VCaP (cell line): ENCODE measurements at regions not wholly inside any gene's neighbourhood (a gene's known extent, or its start where the extent isn't known, plus 50 kb on each side); places are given as distances from the start of the nearest gene placed in this dataset.
"Not testable (repeated sequence)": the region's sequence is repeated elsewhere in the genome, so short reads cannot be mapped to it uniquely, and the experiment has no call there.

Source experiments
- H3K27ac ChIP-seq: fragments of 450-650 bp; 2 replicates; pipeline ENCODE4 v1.5.1; 2017
- TF ChIP-seq, protein P1 (sequence below): fragments of 450-650 bp; conservative IDR thresholded peaks from 2 replicates; pipeline ENCODE4 v1.5.1; 2017; ENCODE audit warnings: mild to moderate bottlenecking, moderate library complexity

GRCh38 chr6:137811916-137812553 is 55.0 kb upstream of the TNFAIP3 start:
- TF ChIP-seq, protein P1, sequence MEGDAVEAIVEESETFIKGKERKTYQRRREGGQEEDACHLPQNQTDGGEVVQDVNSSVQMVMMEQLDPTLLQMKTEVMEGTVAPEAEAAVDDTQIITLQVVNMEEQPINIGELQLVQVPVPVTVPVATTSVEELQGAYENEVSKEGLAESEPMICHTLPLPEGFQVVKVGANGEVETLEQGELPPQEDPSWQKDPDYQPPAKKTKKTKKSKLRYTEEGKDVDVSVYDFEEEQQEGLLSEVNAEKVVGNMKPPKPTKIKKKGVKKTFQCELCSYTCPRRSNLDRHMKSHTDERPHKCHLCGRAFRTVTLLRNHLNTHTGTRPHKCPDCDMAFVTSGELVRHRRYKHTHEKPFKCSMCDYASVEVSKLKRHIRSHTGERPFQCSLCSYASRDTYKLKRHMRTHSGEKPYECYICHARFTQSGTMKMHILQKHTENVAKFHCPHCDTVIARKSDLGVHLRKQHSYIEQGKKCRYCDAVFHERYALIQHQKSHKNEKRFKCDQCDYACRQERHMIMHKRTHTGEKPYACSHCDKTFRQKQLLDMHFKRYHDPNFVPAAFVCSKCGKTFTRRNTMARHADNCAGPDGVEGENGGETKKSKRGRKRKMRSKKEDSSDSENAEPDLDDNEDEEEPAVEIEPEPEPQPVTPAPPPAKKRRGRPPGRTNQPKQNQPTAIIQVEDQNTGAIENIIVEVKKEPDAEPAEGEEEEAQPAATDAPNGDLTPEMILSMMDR, result no peak
- peak overlapping the region; percentile 36; the same call in 1 of the 2 replicates for H3K27ac ChIP-seq

GRCh38 chr6:137813308-137813970 is 53.6 kb upstream of the TNFAIP3 start:
- TF ChIP-seq, protein P1, result no peak
- no peak overlapping the region for H3K27ac ChIP-seq

GRCh38 chr6:137814030-137814429 is 53.0 kb upstream of the TNFAIP3 start:
- not testable (repeated sequence) for H3K27ac ChIP-seq

DNA sequence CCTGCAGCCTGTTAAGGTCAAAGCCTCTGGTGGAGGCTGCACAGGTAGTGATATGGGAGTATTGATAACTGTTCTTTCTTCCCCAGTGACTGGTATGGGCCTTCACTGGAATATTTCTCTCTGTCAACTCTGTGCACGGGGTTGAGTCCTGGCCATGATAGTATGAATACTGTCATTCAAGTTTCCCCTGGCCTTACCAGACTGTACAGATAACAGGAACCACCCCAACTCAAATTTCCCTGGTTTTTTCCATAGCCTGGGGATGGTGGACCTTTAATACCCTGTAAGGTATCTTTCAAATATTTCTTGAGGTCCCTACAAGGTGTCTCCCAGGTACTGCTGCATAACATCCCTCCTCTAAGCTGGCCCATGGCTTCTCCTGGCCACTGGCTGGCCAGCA is 51.4 kb upstream of the TNFAIP3 start:
- TF ChIP-seq, protein P1, result no peak
- H3K27ac ChIP-seq, result no peak overlapping the region

DNA sequence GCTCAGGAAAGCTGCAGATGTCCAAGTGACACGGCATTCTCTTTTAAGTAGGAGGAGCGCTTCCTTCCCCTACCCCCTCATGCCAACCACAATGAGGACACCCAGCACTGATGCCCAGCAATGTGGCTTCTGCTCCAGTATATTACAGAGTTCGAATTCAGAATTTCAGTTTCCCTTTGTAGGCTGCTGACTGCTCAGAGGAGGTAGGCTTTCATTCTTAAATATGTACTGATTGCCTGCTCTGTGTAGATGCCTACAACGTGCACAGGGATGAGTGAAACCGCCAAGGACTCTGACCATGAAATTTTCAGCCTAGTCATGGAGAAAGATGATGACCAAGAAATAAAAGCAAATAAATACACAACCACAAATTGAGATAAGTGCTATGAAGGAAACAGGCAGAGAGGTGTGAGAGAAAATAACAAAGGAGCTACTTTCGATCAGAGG is 50.9 kb upstream of the TNFAIP3 start:
- TF ChIP-seq, protein P1, result no peak
- no peak overlapping the region for H3K27ac ChIP-seq

DNA sequence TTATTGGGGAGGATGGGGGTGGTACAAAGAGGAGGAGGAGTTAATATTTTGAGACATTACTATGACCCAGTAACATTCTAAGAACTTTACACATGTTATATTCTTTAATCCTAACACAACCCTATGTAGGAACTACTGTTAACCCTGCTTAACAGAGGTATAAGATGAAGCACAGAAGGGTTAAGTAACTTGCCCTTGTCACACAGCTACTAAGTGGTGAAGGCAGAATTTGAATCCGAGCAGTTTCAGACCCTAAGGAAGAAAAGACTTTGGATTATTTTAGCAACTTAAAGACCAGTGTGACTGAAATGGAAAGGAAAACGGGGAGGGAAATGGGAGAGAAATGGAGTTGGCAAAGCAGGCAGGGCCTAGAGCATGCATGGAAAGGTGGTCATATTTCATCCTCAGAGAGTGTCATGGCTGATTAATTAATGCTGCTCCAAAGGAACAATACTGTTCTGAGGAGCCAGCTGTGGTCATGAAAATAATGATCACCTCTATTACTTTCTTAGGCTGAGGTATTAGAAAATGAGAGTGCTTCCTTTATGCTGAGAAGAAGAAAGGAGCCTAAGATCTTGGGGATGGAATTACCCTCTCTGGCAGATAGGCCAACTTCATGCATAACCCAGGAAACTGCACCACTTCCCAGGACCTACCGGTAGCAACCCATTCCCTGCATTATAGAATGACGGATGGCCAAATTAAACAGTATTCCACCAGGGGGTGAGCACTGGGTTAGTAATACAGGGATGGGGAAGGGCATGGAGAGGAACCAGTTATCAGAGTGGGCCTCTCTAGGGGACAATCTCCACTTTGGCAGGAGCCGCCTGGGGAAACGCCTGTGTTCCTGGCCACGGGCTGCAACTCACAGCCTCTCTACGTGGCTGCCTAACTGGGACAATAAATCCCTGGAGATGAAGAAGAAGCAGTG is 50.1 kb upstream of the TNFAIP3 start:
- TF ChIP-seq, protein P1, result no peak
- H3K27ac ChIP-seq, result no peak overlapping the region
